GM21619 (cell line): ENCODE measurements at regions not wholly inside any gene's neighbourhood (a gene's known extent, or its start where the extent isn't known, plus 50 kb on each side); places are given as distances from the start of the nearest gene placed in this dataset.

Experiments
- ATAC-seq: cut with Tn5 transposase; IDR thresholded peaks from one replicate; pipeline ENCODE4 v1.9.1; 2021; ENCODE audit not compliant: unreplicated experiment

DNA sequence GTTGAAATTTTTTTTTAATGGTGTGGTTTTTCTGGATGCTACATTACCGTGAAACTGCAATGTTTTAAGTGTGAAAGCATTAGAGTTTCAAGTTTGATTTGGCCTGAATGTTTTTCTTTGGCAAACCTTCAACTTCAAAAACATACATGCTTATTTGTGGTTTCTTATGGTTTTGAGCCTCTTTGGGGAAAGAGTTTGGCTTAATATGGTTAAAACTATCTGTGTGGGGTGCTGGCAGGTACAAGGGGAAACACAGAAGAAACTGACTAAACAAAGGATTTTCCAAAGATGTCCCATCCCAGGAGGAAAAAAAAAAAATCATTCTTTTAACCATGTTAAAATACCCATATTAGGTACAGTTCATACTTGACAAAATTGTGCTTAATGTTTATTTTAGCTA is 121.1 kb downstream of the HGF start:
- ATAC-seq: no peak

DNA sequence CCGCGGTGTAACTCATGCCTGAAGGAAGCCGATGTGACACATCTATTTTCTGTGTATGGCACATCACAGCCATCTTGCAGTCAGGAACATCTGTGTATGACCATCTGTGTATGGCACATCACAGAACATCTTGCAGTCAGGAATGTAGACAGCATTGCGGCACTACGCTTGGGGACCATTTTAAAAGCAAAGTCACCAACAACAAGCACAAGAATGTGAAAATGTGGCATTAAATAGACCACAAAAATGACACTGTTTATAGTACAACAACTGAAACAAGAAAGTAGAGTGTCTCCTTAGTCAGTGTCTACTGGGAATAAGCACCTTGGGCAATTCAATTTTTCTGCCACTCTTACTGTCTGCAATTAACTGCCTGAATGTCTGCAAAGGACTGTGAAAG is 124.4 kb downstream of the HGF start:
- ATAC-seq: no peak

DNA sequence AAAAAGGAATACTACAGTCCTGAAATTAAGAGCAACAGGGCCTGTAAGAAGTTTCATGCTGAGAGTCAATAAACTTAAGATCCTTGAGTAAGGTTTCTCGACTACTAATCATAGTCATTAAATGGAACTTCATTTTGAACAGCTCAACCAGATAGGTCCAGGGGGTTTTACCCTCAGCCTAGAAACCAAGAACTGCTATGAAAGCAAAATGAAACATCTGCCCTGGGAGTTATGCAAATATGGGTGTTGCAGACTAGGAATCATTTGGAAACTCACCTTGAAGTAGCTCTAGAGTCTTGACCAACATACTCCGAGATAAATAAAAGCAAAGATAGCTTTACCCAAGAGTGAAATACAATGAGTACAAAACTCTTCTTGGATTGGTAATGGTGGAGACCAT is 128.0 kb downstream of the HGF start:
- no peak for ATAC-seq

DNA sequence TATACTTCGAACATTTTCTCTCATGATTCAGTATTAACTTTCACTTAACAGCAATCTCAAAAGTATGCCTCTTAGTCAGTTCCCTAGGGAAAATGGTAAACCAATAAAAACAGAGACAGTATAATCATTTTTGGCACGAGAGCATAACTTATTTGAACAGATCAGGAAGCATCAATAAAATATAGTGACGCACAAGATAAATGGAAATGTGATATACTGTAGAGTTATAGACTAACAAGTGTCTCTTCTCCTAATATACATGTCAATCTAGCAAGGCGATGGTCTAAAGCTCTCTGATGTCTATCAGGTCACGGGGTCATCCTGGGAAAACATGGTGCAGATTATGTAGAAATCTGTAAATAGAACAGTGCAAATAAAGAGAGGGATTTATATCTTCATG is 131.6 kb downstream of the HGF start:
- ATAC-seq: no peak

DNA sequence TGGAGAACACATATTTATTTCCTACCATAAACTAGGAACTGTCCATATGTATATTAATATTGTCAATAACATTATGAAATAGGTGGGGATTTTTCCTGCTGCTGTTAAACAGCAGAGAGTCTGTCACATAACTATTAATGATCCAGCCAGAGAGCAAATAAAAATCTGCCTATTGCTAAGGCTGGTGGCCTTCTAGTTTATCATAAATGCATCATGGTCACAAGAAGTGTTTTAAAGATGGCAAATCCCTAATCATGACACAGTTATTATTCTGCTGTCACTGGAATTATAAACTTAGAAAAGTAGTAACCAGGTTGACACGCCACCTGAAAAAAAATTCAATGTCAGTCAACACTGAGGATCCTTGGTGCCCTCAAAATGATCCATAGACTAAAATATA is 132.3 kb downstream of the HGF start:
- ATAC-seq: no peak

DNA sequence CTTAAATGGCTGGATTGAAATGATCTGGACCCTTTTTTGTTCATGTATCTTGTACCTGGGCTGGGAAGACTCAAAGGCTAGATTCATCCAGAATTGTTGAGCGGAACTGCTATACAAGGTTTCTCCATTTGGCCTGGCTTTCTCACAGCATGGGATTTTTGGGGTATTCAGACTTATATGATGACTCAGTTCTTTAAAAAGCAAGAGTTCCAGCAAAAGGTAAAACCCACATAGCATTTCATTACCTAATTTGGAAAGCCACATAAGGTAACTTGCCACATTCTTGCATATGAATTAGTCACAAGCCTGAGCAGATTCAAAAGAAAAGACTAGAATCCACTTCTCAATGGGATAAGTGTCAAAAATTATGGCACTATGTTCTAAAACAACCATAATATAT is 137.4 kb downstream of the HGF start:
- ATAC-seq: no peak

DNA sequence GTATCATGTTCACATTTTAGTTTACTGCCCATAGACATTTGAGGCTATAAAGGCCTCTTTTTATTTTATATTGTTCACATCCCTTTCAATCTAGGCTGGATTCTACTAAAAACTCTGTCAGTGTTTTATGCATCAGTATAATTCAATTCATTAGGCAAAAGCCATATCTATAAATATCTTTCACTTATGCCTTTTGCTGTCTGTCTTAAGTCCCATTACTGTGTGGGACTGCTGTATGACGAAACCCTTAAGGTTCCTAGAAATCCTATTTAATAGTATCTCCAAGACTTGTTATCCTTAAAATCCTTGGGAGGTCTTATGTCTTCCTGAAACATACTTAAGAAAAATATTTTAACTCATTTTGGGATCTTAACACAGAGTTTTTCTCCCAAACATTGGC is 139.2 kb downstream of the HGF start:
- no peak for ATAC-seq

DNA sequence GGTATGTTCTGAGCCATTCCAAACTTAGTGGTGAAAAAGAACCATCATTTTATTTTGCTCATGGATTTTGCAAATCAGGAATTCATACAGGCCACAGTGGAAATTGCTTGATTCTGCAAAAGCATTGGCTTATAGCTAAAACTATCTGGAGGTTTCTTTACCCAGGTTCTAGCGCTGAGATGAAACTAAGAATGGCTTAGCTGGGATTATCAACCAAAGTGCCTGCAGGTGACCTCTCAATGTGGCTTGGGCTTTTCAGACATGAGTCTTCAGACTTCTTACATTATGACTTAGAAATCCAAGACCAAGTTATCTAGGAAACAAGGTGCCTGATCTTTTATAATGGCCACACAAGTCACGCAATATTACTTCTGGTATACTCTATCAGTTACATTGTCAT is 140.1 kb downstream of the HGF start:
- no peak for ATAC-seq

DNA sequence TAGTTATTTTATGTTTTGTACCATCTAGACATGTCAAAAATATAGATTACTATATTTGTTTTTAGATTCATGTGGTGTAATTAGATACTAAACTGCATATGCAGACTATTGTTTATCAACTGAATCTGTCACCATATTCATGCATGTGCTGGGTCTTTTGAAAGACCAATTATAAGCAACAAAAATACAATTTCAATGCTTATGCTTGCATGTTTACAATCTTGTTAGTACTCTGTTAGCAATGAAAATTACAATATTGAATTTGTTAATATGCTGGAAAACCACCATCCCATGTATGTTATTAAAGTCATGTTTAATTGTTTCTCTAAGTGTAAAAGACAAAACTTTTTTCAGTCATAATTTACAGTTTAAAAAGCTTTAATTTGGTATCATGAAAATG is 140.9 kb downstream of the HGF start:
- ATAC-seq: no peak

DNA sequence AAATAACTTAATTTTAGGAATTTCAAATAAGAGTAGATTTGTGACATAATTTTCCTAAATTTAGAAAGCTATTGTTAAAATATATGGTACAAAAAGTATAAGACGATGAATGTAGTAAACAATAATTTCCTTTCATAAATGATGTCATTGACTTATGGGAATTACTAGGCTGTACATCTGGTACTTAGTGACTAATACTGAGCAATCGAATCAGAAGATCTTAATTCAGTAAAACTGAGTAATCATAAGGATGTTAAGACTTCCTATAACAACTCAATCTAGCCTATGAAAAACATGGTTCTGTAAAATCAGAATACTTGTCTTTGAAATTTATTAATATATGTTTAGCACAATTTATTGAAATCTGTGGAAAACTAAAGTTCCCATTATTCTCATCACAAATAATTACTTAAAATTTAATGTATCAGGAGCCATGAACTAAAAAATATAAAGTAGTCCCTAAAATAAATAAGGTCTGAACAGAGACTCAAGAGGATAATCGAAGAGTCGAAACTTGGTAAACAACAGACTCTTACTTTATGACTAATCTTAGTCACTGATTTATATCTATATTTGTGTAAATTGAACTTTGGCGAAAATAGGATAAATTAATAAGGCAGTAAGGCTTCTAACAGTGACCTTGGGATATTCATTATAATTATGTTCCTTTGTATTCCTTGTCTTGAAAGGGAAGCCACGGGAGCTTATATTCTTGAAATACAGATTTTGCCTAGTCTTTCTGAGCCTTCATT is 142.1 kb downstream of the HGF start:
- no peak for ATAC-seq

DNA sequence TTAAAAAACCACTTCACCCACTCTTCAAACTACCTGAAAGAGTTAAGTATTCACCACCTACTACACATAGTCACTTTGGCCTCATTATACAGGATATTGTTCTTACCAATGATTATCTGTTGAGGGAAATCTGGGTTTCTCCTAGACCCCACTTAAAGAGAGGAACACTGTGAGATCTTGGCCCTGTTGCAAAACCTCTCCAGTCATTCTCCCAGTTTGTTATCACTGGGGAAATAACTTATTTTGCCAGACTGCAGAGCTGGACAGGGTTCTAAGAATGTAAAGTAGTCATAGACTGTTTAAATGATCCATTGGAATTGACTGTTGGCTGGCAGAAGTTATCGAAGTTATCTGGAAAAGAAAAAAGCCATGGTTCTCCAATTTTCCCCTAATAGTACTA is 143.8 kb downstream of the HGF start:
- ATAC-seq: no peak

DNA sequence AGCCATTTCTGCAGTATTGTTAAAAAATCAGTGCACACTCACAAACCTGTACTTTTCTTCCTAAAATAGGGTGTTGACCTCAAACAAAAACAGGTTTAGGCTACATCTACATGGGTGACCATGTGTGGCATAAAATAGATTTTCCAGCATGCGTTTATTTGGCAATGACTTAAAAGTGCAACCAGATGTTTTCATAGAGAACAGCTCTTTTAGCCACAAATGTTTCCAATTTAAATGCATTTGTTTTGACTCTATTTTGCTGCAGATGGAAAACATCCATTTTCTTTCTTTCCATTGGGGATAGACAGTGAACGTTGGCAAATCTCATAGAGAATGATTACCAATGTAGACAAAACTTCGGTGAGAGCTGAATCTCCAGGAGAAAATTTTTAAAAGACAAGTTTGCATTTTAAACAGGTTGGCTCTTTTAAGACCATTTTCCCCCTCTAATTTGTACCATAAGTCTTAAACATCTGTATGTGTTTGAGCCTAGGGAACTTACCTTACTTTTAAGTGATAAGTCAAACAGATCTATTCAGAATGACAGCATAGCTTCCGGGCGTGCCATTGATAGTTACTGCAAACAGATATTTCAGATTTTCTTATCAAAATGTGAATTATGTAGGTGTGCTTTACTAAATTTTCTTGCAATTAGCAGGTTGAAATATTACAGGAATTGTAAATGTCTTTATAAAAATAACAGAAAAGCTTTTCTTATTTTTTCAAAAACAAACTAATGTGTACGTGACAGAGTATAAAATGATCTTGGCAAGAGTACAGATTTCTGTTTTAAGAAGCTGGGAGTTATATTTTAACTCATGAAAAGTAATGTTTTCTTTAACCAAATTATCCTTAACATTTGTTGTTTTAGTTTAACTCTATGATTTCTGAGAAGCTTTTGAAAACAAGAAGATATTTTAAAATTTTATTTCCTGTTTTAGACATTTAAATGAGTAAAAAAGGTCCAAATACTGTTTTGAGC is 144.9 kb downstream of the HGF start:
- ATAC-seq: no peak

DNA sequence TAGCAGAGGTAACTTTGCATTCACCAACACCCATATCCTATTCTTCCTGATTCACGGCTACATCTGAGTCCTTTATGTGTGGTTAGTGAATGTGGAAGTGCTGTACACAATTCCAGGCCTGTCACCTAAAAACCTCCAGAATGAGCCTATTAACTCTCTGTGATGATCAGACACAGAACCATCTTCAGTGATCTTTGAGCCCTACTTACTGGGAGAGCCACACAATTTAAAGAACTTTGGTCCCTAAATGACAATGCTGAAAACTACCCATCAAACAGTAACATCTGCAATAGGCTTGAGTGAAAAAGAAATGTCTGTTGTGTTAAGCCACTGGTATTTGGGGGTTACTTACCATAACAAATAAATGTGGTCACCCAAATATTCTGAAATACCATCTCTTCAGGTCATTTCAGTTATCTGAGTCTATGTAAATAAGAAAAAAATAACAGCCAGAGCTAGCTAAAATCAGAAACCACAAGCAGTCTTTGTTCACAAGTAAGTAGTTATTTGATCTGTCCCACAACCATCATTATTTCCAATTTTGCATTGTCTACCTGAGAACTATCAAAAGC is 145.7 kb downstream of the HGF start:
- no peak for ATAC-seq

DNA sequence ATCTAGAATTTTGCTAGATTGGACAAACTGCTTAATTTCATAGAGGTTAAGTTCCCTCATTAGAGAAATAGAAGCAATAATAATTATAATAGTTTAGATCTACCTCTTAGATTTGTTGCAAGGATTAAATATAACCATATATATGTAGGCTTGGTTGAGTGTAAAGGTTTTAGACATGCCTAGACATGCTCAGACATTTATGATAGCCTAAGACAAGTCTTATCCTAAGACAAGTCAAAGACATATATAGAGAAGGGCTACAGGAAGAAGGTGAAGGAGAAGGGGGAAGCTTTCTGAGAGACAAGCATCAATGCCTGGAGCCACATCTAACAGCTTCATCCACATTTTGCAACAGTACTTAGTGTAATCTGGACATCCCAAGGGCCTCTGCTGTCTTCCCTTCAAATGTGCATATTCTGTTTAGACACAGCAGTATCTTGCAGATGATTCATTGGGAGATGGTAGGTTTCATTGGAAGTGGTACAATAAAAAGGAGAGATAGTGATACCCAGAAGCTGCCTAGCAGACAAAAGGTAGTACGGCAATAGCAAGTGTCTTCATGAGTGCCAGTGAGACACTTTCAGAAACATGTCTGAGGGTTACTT is 146.5 kb downstream of the HGF start:
- ATAC-seq: no peak

DNA sequence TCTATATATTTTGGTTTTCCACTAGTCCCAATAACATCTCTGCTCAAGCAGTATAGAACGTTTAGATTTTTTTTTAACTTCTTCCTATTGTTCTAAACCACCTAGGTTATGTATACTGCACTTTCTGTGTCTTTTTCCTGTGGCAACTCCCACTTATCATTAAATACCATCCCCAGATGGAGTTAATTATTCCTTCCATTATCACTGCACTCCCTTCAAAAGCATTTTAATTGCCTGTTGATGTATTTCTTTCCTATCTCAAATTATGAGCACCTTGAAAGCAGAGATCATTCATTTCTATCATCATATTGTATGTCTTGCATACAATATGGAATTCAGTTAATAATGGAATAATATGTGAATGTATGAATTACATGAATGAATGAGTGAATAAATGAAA is 148.0 kb downstream of the HGF start:
- no peak for ATAC-seq

DNA sequence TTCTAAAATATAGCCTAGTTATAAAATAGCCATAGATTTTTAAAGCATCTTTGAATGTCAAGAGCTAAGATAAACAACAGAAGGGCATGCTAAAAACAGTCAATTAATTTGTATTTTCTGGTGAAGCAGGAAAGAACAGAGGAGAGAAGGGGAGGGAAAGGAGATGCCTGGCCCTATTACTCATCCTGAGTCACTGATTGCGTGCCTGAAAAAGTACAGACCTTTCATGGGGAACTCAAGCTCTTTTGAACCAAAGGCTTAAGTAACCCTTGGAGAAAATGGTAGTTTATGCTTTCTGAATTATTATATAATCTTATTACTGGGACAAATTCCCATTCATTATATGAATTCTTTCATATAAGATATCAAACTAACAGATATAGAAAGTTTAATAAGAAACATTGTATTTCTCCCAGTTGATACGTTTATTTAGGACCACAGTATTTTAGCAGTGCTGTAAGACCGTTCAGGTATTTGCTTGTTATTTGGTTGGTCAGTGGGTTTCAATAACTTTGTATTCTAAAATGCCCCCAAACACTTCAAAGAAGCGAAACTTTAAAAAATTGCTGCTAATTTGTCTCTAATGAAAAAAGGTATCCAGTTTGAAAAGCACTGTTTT is 151.3 kb downstream of the HGF start:
- no peak for ATAC-seq

DNA sequence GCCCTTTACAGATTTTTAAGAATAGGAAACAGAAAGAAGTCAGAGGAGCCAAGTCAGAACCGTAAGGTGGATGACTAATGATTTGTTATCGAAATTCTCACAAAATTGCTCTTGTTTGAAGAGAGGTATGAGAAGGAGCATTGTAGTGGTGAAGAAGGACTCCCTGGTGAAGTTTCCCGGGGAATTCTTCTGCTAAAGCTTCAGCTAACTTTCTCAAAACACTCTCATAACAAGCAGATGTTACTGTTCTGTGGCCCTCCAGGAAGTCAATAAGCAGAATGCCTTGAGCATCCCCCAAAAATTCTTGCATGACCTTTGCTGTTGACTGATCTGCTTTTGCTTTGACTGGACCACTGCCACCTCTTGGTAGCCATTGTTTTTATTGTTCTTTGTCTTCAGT is 152.9 kb downstream of the HGF start:
- no peak for ATAC-seq

DNA sequence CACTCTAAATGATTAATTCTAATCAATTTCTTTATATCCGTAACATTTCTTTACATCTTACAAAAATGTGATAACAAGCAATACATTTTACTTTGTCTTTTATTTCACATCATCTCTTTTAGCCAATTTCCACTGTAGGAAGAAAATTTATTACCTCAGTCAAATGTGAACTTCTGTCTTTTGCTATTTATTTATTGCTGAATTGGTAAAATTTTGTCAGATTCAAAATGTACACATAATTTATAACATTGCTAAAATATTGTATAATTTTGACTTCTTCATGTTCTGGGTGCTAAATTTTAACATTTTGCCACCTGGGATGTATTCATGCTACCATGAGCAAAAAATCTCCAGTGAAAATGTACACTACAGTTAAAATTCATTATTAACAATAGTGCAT is 158.0 kb downstream of the HGF start:
- no peak for ATAC-seq

DNA sequence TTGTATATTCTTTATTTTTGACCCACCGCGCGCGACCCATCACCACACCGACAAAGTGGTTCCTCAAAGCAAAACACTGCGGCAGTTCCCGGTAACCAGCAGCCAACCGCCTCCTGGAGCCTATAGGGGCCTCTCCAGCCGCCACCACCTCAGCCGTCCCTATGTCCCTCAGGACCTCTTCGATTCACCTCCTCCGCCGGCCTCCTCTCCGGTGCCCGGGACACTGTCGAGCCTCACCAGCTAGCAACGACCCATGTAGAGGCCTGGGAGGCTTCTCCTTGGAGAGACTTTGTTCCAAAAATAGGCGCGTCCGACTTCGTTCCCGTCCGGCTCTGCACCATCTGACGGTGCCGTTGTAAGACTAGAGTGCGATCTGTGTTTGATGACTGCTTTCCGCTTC is 158.8 kb downstream of the HGF start:
- no peak for ATAC-seq

DNA sequence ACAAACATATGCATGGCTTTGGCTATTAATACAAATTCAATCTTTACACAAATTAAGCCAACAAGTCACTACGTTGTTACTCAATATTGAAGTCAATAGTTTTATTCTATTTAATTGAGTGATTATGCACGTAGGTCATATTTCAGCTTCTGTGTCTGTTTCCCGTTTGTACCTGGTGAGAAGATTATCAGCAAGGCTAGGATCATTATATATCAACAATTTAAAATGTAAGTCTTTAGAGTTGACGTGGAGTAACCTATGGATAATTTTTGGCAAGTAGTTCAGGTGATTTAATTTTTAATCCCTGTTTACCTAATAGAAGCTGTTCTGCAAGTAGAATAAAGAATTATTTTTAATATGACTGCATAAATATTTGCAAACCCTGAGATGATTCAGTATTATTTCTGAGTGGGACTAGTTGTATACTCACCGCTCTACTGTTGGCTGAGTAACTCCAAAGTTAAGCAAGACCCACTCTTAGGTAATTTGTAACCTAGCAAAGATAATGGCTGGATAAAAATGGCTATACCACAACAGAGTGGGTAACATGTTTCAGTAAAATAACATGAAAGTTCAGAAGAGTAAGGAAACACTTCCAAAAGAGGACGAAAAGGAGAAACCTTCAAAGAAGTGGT is 161.0 kb downstream of the HGF start:
- no peak for ATAC-seq

DNA sequence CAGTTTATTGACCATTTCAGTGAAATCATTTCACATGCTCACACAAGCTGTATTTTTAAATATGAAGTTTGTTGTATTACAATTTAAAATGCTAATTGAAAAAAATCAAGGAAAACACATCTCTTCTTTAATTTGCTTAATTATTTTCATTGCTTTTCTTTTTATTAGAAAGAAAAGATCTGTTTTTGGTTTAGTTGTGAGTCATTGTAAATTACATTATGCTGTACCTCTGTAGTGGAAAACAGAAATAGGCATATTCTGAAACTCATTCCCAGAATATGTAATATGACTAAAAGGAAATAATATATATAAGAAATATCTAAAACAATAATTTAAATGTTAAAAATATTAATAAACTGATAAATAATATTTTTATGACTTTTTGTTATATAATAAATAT is 161.9 kb downstream of the HGF start:
- ATAC-seq: no peak
